Choroid plexus epithelial cell (primary cell): ENCODE measurements at regions not wholly inside any gene's neighbourhood (a gene's known extent, or its start where the extent isn't known, plus 50 kb on each side); places are given as distances from the start of the nearest gene placed in this dataset.
A peak's percentile ranks its signal among the peaks of the same experiment; 100 is the strongest.

Source experiments
- DNase-seq: peaks from one replicate; pipeline ENCODE4 v3.0.0-alpha.2; 2010; ENCODE audit warnings: low read depth
- H3K4me3 ChIP-seq: 2 replicates; pipeline ENCODE4 v1.5.1; 2011; ENCODE audit warnings: low read depth, mild to moderate bottlenecking, control low read depth, low read length, moderate library complexity
- TF ChIP-seq, protein P1 (sequence below): conservative IDR thresholded peaks from 2 replicates; pipeline ENCODE4 v1.5.1; 2011; ENCODE audit warnings: low read depth, mild to moderate bottlenecking, control low read depth, inconsistent platforms, low read length, moderate library complexity

DNA sequence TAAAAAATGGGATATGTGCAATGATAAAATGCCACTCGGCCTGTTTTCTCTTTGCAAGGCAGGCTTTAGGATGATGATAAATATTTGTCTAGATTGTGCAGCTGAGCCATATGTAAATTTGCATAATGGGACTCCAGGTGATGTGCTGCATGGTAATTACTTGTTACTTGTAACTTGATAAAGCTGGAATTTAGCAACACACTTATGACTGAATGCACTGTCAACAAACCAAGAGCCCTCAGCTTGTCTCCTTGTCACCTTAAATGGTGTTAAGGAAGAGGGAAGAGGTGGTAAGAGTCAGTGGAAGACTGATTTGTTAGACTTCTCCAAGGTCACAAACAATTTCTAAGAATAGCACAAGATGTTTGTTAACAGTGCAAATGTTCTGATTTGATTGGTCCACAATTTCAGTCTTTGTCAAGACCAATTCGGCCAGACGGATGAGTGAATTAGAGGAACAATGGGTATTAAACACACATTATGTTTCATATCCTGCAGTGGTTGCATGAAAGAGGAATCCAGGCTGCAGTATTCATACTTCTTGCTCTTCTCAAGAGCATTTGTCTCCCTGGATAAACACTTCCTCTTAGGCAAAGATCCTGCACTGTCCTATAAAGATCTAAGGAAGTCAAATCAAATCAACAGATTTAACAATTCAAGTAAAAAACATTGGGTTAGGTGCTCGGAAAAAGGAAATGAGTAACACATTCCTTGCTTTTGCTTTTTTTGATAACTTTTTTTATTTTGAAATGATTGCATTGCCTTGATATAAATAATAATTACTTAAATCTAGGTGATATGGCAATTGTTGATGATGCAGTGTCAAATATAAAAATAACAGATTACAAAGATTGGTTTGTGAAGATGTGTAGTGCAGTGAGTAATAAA, 448.3 kb upstream of the DDI1 start:
- TF ChIP-seq, protein P1, sequence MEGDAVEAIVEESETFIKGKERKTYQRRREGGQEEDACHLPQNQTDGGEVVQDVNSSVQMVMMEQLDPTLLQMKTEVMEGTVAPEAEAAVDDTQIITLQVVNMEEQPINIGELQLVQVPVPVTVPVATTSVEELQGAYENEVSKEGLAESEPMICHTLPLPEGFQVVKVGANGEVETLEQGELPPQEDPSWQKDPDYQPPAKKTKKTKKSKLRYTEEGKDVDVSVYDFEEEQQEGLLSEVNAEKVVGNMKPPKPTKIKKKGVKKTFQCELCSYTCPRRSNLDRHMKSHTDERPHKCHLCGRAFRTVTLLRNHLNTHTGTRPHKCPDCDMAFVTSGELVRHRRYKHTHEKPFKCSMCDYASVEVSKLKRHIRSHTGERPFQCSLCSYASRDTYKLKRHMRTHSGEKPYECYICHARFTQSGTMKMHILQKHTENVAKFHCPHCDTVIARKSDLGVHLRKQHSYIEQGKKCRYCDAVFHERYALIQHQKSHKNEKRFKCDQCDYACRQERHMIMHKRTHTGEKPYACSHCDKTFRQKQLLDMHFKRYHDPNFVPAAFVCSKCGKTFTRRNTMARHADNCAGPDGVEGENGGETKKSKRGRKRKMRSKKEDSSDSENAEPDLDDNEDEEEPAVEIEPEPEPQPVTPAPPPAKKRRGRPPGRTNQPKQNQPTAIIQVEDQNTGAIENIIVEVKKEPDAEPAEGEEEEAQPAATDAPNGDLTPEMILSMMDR = no peak
- DNase-seq = no peak
- H3K4me3 ChIP-seq = no peak overlapping the region

DNA sequence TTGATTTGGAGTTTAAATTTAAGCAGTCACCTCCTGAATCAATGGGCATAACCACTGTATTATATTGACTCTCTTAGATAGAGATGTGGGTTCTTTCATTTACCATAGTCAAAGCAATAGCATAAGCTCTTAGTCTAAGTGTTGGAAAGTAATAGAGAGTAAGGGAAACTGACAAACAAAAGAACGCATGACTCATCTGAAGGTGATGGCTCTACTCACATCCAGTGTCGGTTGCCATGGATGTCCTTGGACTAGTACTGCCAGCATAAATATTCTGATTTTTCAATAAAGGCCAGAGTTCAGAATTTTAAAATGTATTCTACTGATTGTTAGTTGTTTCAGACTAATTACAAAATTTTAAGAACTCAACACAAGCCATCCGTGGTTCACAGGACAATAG, 444.9 kb upstream of the DDI1 start:
- H3K4me3 ChIP-seq = no peak overlapping the region
- TF ChIP-seq, protein P1 = no peak
- DNase-seq = no peak

DNA sequence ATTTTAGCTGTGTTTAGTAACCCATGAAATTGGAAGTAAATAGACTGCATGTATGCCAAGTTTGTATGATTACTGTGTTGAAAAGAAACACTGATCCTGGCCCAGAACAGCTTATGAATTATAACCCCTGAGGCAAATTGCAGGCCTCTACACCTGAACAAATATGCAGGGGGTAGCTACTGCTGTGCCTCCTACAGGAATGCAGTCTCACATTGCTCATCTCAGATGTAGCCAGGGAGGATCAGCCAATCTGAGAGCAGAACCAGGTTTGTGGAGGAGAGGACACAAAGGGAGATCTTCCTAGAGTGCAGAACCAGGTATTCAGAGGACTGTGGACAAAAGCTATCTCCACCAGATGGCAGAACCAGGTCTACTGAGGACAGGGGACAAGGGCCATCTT, 442.2 kb upstream of the DDI1 start:
- no peak for DNase-seq
- TF ChIP-seq, protein P1 = no peak
- no peak overlapping the region for H3K4me3 ChIP-seq

DNA sequence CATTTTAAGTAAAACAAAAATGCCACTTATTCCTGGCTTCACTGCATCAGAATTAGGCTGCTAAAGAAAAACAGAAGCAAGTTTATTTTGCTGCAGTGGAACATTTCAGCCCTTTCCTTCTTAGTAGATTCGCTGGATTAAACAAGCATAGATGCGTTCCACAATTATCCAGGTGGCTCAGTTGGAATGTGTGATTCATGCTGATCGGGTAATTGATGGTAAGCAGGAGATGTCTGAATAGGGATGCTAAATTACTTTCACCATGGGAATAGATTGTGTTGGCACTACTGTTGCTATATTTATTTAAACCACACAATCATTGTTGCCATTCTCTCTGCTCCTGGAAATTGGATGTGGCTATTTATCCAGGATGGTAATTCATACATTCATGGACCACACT, 440.1 kb upstream of the DDI1 start:
- TF ChIP-seq, protein P1 = no peak
- H3K4me3 ChIP-seq = no peak overlapping the region
- no peak for DNase-seq

DNA sequence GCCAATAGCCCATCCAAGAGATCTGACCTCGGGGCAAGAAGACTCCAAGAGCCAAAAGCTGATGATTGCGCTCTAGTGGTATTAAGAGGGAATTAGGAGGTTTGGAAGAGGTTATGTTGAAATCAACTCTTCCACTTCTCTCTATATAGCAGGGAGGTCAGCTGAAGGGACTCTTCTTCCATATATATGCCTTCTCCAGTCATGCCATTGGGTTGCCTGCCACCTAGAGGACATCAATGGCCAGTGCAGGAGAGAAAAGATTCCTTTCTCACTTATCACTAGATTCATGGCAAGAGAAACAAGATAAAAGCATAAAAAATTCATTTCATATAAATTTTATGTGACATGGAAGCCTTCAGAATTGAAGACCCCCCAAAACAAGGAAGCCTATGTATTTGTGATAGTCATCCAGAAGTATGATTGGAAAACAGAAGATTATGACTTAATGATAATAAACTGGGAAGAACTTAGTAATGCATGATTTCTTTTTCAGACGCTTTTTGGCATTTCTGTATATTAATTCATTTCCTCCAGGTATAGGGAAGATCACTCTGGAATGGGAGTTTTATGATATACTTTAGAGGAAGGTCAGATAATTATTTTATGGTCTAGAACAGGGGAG, 435.1 kb upstream of the DDI1 start:
- peak; percentile 87 for DNase-seq
- H3K4me3 ChIP-seq = no peak overlapping the region
- TF ChIP-seq, protein P1 = peak; percentile 98

DNA sequence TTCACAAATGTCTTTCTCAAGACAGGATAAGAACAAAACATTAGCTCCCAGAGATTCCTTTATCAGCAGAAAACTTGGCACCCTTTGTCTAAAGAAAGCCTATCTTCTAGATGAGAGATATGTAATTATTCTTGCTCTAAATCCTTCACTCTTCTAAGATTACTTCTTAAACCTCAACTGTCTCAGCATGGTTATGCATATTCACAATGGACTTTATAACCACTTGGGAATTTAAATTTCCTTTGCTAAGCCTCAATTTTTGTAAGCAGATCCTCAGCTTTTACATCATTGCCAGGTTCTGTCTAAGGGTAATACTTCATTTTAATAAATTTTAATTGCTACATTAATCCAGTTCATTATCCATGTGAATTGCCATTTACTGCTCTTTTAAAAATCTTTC, 433.6 kb upstream of the DDI1 start:
- DNase-seq = no peak
- no peak overlapping the region for H3K4me3 ChIP-seq
- TF ChIP-seq, protein P1 = no peak
